ENCODE measurements at regions not wholly inside any gene's neighbourhood (a gene's known extent, or its start where the extent isn't known, plus 50 kb on each side); places are given as distances from the start of the nearest gene placed in this dataset.

DNA sequence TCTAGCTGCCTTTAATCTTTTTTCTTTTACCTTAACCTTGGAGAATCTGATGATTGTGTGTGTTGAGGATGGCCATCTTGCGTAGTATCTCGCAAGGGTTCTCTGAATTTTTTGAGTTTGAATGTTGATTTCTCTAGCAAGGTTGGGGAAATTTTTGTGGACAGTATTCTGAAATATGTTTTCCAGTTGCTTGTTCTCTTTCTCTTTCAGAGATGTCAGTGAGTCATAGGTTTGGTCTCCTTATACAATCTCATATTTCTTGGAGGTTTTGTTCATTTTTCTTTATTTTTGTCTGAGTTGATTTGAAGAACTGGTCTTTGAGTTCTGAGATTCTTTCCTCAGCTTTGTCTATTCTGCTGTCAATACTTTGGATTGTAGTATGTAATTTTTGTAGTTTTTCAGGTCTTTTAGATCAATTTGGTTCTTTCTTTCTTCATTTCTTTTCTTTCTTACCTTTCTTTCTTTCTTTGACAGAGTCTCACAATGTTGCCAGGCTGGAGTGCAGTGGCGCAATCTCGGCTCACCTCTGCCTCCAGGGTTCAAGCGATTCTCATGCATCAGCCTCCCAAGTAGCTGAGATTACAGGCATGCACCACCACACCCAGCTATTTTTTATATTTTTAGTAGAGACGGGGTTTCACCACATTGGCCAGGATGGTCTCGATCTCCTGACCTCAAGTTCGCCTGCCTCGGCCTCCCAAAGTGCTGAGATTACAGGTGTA, 366.4 kb upstream of the RASGRP1 start:
- TF ChIP-seq, protein P1, sequence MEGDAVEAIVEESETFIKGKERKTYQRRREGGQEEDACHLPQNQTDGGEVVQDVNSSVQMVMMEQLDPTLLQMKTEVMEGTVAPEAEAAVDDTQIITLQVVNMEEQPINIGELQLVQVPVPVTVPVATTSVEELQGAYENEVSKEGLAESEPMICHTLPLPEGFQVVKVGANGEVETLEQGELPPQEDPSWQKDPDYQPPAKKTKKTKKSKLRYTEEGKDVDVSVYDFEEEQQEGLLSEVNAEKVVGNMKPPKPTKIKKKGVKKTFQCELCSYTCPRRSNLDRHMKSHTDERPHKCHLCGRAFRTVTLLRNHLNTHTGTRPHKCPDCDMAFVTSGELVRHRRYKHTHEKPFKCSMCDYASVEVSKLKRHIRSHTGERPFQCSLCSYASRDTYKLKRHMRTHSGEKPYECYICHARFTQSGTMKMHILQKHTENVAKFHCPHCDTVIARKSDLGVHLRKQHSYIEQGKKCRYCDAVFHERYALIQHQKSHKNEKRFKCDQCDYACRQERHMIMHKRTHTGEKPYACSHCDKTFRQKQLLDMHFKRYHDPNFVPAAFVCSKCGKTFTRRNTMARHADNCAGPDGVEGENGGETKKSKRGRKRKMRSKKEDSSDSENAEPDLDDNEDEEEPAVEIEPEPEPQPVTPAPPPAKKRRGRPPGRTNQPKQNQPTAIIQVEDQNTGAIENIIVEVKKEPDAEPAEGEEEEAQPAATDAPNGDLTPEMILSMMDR (IDR thresholded peaks at IDR 0.05; ENCODE audit: extremely low read depth in 1 of 2, insufficient read depth in 1 of 2, low read depth in 1 of 2, low read length in 2 of 2) = no peak
- no peak for TF ChIP-seq POLR2A (IDR thresholded peaks at IDR 0.05; ENCODE audit: low read depth, low read length)
- no peak for TF ChIP-seq EZH2 (IDR thresholded peaks at IDR 0.05; ENCODE audit: borderline replicate concordance, low read depth, low read length, severe bottlenecking)
- no peak for TF ChIP-seq POLR2AphosphoS5 (IDR thresholded peaks at IDR 0.05; ENCODE audit: insufficient read depth, low read depth, low read length)

Data from endothelial cell of umbilical vein (primary cell).